ENCODE measurements at regions not wholly inside any gene's neighbourhood (a gene's known extent, or its start where the extent isn't known, plus 50 kb on each side); places are given as distances from the start of the nearest gene placed in this dataset.

DNA sequence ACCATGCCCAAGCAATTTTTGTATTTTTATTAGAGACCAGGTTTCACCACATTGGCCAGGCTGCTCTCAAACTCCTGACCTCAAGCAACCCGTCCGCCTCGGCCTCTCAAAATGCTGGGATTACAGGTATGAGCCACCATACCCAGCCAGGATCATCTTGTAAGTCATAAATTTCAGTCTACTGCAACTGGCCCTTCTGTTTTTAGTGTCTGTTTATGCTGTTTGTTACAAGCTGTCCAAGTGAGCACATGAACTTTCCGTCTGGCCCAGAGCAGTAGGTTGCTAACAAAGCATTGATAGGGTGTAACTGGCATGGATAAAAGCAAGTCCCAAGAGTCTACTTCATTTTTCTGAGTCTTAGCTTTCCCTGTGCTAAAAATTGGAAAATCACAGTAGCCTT is 164.4 kb upstream of the NT5C1B start:
- POLR2A ChIA-PET: no interaction called here
- H2AFZ ChIP-seq (ENCODE audit: low read depth, low read length): no peak overlapping the region
- no peaks in the 10 kb centered on the region for H3K9me1 ChIP-seq (replicated peaks; ENCODE audit: control insufficient read depth, extremely low read depth, insufficient read depth, low read length)
- intact Hi-C loops (cut with micrococcal nuclease) (no loop called here), dilution Hi-C loops (cut with MboI; ENCODE audit: extremely low pct_ligation_motif_present, low sequenced_read_pairs) (no loop called here)
- H3K36me3 ChIP-seq (ENCODE audit: control insufficient read depth in 2 of 2, extremely low read depth in 1 of 2, insufficient read depth in 2 of 2, low read length in 2 of 2): no peaks in the 10 kb centered on the region
- H3K27me3 ChIP-seq (ENCODE audit: control insufficient read depth in 2 of 2, insufficient read depth in 2 of 2, low read length in 2 of 2): no peaks in the 10 kb centered on the region
- H3K79me2 ChIP-seq (ENCODE audit: control insufficient read depth, insufficient read depth, low read length): no peaks in the 10 kb centered on the region
- no peak overlapping the region for H3K4me2 ChIP-seq (ENCODE audit: insufficient read depth, low read length)
- no peak for DNase-seq (ENCODE audit: low read depth, low spot score)
- H4K20me1 ChIP-seq (replicated peaks; ENCODE audit: control insufficient read depth, extremely low read depth, insufficient read depth, low read length): no peaks in the 10 kb centered on the region
- no peak for FAIRE-seq
- no peak overlapping the region for H3K4me3 ChIP-seq (replicated peaks in 1 of 3; ENCODE audit: insufficient read depth in 1 of 3, low read depth in 1 of 3, low read length in 3 of 3)
- no peaks in the 10 kb centered on the region for H3K4me1 ChIP-seq (ENCODE audit: control insufficient read depth, extremely low read depth, insufficient read depth, low read length)
- CTCF ChIA-PET: interaction anchor here (0.6 to 3.1 kb wide), 2 partner anchors 39 to 233 kb away, joined by 3 to 22 read pairs; no protein-coding TSS in a partner anchor
- H3K9ac ChIP-seq (replicated peaks; ENCODE audit: extremely low read depth, insufficient read depth, low read length): no peak overlapping the region
- H3K9me3 ChIP-seq (replicated peaks; ENCODE audit: control insufficient read depth, insufficient read depth, low read length): no peaks in the 10 kb centered on the region
- H3K27ac ChIP-seq (ENCODE audit: insufficient read depth, low read depth, low read length): no peak overlapping the region
- TF ChIP-seq POLR2A (IDR thresholded peaks at IDR 0.05; ENCODE audit: low read depth, low read length): no peak
- TF ChIP-seq, protein P1, sequence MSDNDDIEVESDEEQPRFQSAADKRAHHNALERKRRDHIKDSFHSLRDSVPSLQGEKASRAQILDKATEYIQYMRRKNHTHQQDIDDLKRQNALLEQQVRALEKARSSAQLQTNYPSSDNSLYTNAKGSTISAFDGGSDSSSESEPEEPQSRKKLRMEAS (IDR thresholded peaks at IDR 0.05; ENCODE audit: insufficient read depth, insufficient read length): no peak
- TF ChIP-seq, protein P2, sequence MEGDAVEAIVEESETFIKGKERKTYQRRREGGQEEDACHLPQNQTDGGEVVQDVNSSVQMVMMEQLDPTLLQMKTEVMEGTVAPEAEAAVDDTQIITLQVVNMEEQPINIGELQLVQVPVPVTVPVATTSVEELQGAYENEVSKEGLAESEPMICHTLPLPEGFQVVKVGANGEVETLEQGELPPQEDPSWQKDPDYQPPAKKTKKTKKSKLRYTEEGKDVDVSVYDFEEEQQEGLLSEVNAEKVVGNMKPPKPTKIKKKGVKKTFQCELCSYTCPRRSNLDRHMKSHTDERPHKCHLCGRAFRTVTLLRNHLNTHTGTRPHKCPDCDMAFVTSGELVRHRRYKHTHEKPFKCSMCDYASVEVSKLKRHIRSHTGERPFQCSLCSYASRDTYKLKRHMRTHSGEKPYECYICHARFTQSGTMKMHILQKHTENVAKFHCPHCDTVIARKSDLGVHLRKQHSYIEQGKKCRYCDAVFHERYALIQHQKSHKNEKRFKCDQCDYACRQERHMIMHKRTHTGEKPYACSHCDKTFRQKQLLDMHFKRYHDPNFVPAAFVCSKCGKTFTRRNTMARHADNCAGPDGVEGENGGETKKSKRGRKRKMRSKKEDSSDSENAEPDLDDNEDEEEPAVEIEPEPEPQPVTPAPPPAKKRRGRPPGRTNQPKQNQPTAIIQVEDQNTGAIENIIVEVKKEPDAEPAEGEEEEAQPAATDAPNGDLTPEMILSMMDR (IDR thresholded peaks at IDR 0.05; ENCODE audit: extremely low read depth in 1 of 2, insufficient read depth in 1 of 2, low read depth in 1 of 2, low read length in 2 of 2): no peak
- no peak for TF ChIP-seq EZH2 (IDR thresholded peaks at IDR 0.05; ENCODE audit: borderline replicate concordance, low read depth, low read length, severe bottlenecking)
- TF ChIP-seq JUN (IDR thresholded peaks at IDR 0.05; ENCODE audit: borderline replicate concordance, insufficient read depth, insufficient read length, low read depth): no peak
- TF ChIP-seq MYC (IDR thresholded peaks at IDR 0.05; ENCODE audit: low read depth, low read length): no peak
- no peak for TF ChIP-seq FOS (IDR thresholded peaks at IDR 0.05; ENCODE audit: borderline replicate concordance, insufficient read depth, low read length)
- no peak for TF ChIP-seq POLR2AphosphoS5 (IDR thresholded peaks at IDR 0.05; ENCODE audit: insufficient read depth, low read depth, low read length)
- no peak for TF ChIP-seq GATA2 (IDR thresholded peaks at IDR 0.05; ENCODE audit: insufficient read depth, insufficient read length, low read depth, low read length)
- BruUV-seq (replicated peaks): no TSS peak

Data from endothelial cell of umbilical vein (primary cell).